LNCaP clone FGC (cell line): ENCODE measurements at regions not wholly inside any gene's neighbourhood (a gene's known extent, or its start where the extent isn't known, plus 50 kb on each side); places are given as distances from the start of the nearest gene placed in this dataset.

ENCODE experiments used
- DNase-seq: peaks from one replicate; pipeline ENCODE4 v3.0.0-alpha.2; 2011; ENCODE audit warnings: low read depth
- H3K4me3 ChIP-seq: 2 replicates; pipeline ENCODE4 v1.5.1; 2011; ENCODE audit warnings: mild to moderate bottlenecking, low read depth, low read length, control low read depth
- TF ChIP-seq, protein P1 (sequence below): IDR thresholded peaks from 2 replicates; pipeline ENCODE4 v1.5.1; 2012; ENCODE audit warnings: mild to moderate bottlenecking; ENCODE audit not compliant: control insufficient read depth, insufficient read depth; ENCODE audit errors: extremely low read depth

DNA sequence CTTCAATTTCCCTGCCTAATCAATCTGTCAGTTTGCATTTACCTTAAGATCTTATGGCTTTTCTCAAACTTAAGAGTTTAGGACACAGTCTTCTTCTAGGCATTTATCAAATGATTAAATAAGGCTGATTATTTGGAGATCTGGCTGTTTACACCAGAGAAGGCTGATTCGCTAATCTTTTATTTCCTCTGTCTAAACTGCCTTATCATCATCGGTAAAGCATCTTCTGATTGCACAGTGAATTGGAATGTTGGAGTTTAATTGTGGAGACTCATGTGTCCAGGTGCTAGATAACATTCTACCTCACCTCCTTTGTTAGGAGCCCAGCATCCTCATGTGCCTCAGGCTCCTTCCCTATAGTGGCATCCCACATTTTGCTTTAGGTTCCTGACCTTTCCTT, 100.3 kb upstream of the DDIT4L start:
- no peak overlapping the region for H3K4me3 ChIP-seq
- no peak for DNase-seq
- TF ChIP-seq, protein P1, sequence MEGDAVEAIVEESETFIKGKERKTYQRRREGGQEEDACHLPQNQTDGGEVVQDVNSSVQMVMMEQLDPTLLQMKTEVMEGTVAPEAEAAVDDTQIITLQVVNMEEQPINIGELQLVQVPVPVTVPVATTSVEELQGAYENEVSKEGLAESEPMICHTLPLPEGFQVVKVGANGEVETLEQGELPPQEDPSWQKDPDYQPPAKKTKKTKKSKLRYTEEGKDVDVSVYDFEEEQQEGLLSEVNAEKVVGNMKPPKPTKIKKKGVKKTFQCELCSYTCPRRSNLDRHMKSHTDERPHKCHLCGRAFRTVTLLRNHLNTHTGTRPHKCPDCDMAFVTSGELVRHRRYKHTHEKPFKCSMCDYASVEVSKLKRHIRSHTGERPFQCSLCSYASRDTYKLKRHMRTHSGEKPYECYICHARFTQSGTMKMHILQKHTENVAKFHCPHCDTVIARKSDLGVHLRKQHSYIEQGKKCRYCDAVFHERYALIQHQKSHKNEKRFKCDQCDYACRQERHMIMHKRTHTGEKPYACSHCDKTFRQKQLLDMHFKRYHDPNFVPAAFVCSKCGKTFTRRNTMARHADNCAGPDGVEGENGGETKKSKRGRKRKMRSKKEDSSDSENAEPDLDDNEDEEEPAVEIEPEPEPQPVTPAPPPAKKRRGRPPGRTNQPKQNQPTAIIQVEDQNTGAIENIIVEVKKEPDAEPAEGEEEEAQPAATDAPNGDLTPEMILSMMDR, result no peak

DNA sequence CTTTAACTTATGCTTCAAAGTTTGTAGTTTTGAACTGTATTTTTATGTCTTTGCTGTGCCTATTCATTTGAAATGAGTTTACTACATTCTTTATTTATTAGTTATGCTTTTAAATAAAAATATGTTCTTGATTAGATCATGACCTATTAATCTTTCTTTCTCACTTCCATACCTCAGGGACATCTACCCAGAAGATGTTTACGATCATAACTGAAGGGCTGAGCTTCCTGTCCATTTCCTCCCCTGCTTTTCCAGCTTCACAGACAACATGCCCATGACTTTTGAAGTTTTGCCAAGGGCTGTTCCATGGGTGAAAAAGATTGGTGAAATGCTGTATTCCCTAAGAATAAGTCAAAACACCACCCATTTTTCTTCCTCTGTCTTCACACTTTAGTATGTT, 99.7 kb upstream of the DDIT4L start:
- TF ChIP-seq, protein P1, result no peak
- DNase-seq, result no peak
- no peak overlapping the region for H3K4me3 ChIP-seq

GRCh38 chr4:100289530-100289888, 99.2 kb upstream of the DDIT4L start:
- no peak overlapping the region for H3K4me3 ChIP-seq
- no peak for DNase-seq
- TF ChIP-seq, protein P1, result no peak

DNA sequence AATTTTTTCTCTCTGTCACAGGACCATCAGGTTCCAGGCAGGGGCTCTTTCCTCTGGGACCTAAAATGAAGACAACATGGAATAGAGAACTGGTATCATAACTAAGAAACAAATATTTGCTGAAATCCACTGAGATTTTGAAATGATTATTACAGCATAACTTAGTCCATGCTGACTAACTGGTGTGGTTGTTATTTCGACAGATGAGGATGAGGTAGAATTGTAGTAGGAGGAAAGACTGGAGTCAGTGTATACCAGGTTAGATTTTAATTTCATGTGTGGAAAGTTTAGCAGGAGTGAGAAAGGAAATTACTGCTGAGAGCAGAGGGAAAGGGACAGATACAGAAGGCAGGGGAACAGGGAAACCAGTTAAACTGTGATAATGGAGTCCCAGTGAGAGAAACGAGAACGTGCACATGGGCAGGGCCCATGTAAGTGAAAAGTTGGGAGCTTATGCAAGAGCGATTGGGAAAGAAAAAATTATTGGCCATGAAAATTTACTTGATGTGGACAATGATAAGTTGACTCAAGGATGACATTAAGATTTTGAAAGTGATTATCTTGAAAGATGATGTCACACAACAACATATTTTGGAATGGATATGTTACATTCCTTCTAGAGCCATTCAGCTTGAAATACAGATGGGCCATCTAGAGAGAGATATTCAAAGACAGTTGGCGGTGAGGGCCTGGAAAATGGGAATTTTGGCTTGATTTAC, 98.7 kb upstream of the DDIT4L start:
- TF ChIP-seq, protein P1, result no peak
- no peak for DNase-seq
- no peak overlapping the region for H3K4me3 ChIP-seq

- DNase-seq, result no peak
- no peak overlapping the region for H3K4me3 ChIP-seq
- TF ChIP-seq, protein P1, result no peak
Observed at GRCh38 chr4:100288161-100288560, 97.9 kb upstream of the DDIT4L start.

GRCh38 chr4:100287534-100287933, 97.3 kb upstream of the DDIT4L start:
- TF ChIP-seq, protein P1, result no peak
- DNase-seq, result no peak

DNA sequence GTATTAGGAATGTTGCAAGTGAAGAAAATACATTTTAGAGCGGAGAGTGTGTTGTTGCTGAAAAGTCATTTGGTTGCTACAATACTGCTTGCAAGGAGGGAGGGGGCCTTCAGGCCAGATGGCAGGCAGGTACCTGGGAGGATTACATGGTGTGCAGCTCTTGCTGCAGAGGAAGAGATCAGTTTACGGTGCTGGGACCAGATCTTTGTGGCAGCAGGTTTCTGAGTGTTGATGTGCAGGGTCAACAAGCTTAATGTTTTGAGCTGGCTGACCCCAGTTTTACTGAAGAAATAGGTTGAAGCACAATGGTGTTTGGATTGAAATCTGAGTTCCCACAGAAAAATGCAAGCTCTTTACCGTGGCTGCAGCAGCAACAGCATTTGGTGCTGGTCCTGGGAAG, 96.4 kb upstream of the DDIT4L start:
- no peak for DNase-seq
- TF ChIP-seq, protein P1, result no peak
- H3K4me3 ChIP-seq, result no peak overlapping the region

More at GRCh38 chr4:100287534-100287933, 97.3 kb upstream of the DDIT4L start:
- H3K4me3 ChIP-seq, result no peak overlapping the region
